Smooth muscle cell (in vitro differentiated cells): ENCODE measurements at regions not wholly inside any gene's neighbourhood (a gene's known extent, or its start where the extent isn't known, plus 50 kb on each side); places are given as distances from the start of the nearest gene placed in this dataset.

Experiments
- DNase-seq: peaks from one replicate; lab custom pipeline; 2025; ENCODE audit not compliant: unreplicated experiment; lab: John Stamatoyannopoulos, UW
- H2AFZ ChIP-seq: fragments of 200-600 bp; sonication (generic); 2 replicates; pipeline ENCODE4 v1.6.0; 2016; ENCODE audit warnings: antibody characterized with exemption, low read depth, mild to moderate bottlenecking
- H3F3A ChIP-seq: fragments of 200-600 bp; sonication (generic); 2 replicates; pipeline ENCODE4 v1.6.0; 2017; ENCODE audit warnings: antibody characterized with exemption, low read depth
- H3K27ac ChIP-seq: fragments of 200-600 bp; sonication (generic); 2 replicates; pipeline ENCODE4 v1.5.1; 2016; ENCODE audit warnings: low read depth, mild to moderate bottlenecking
- H3K27me3 ChIP-seq: fragments of 200-600 bp; sonication (generic); 2 replicates; pipeline ENCODE4 v1.6.1; 2016; ENCODE audit warnings: low read depth, mild to moderate bottlenecking
- H3K36me3 ChIP-seq: fragments of 200-600 bp; sonication (generic); 2 replicates; pipeline ENCODE4 v1.5.1; 2016; ENCODE audit warnings: low read depth
- H3K4me1 ChIP-seq: fragments of 200-600 bp; sonication (generic); 2 replicates; pipeline ENCODE4 v1.5.1; 2016; ENCODE audit warnings: low read depth
- H3K4me2 ChIP-seq: fragments of 200-600 bp; sonication (generic); 2 replicates; pipeline ENCODE4 v1.6.0; 2016; ENCODE audit warnings: mild to moderate bottlenecking
- H3K4me3 ChIP-seq: fragments of 200-600 bp; sonication (generic); 2 replicates; pipeline ENCODE4 v1.5.1; 2016; ENCODE audit warnings: mild to moderate bottlenecking
- H3K79me2 ChIP-seq: fragments of 200-600 bp; sonication (generic); 2 replicates; pipeline ENCODE4 v1.6.0; 2016; ENCODE audit warnings: low read depth, mild to moderate bottlenecking
- H3K9ac ChIP-seq: fragments of 200-600 bp; sonication (generic); 2 replicates; pipeline ENCODE4 v1.6.0; 2016; ENCODE audit warnings: low read depth
- H3K9me3 ChIP-seq: fragments of 200-600 bp; sonication (generic); replicated peaks from 2 replicates; pipeline ENCODE4 v1.5.1; 2016; ENCODE audit warnings: low read depth
- H4K20me1 ChIP-seq: fragments of 200-600 bp; sonication (generic); 2 replicates; pipeline ENCODE4 v1.6.0; 2016; ENCODE audit warnings: low read depth
- WGBS: methylation state at CpG from one replicate; pipeline ENCODE4 v1.1.7; 2016; ENCODE audit warnings: low lambda C conversion rate; 5-methylcytosine and 5-hydroxymethylcytosine counted together
- TF ChIP-seq, protein P1 (sequence below): fragments of 200-600 bp; sonication (generic); IDR thresholded peaks from 2 replicates; pipeline ENCODE4 v1.5.1; 2017; ENCODE audit warnings: borderline replicate concordance, mild to moderate bottlenecking, antibody characterized with exemption; ENCODE audit not compliant: insufficient read depth, poor library complexity, severe bottlenecking

DNA sequence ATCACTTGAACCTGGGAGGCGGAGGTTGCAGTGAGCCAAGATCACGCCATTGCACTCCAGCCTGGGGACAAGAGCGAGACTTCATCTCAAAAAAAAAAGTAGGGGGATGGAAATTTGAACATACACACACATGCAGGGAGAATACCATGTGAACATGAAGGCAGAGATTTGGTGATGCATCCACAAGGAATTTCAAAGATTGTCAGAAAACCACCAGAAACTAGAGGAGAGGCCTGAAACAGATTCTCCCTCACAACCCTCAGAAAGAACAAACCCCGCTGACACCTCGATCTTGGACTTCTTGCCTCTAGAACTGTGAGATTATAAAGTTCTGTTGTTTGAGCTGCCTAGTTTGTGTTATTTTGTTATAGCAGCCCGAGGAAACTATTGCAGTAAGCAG lies 125.5 kb downstream of the GPX5 start:
- 82% methylated on average over 6 of the region's 6 CpGs for WGBS
- H3K27me3 ChIP-seq = no peaks in the 10 kb centered on the region
- no peaks in the 10 kb centered on the region for H3K9me3 ChIP-seq
- H3K79me2 ChIP-seq = no peaks in the 10 kb centered on the region
- H3K4me3 ChIP-seq = no peak overlapping the region
- no peak overlapping the region for H3K4me2 ChIP-seq
- DNase-seq = no peak
- no peak overlapping the region for H3K27ac ChIP-seq
- no peaks in the 10 kb centered on the region for H4K20me1 ChIP-seq
- H3K36me3 ChIP-seq = no peaks in the 10 kb centered on the region
- no peak overlapping the region for H2AFZ ChIP-seq
- peaks cover 8% of the 10 kb centered on the region for H3K4me1 ChIP-seq
- H3F3A ChIP-seq = peaks cover 19% of the 10 kb centered on the region
- TF ChIP-seq, protein P1, sequence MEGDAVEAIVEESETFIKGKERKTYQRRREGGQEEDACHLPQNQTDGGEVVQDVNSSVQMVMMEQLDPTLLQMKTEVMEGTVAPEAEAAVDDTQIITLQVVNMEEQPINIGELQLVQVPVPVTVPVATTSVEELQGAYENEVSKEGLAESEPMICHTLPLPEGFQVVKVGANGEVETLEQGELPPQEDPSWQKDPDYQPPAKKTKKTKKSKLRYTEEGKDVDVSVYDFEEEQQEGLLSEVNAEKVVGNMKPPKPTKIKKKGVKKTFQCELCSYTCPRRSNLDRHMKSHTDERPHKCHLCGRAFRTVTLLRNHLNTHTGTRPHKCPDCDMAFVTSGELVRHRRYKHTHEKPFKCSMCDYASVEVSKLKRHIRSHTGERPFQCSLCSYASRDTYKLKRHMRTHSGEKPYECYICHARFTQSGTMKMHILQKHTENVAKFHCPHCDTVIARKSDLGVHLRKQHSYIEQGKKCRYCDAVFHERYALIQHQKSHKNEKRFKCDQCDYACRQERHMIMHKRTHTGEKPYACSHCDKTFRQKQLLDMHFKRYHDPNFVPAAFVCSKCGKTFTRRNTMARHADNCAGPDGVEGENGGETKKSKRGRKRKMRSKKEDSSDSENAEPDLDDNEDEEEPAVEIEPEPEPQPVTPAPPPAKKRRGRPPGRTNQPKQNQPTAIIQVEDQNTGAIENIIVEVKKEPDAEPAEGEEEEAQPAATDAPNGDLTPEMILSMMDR = no peak
- H3K9ac ChIP-seq = no peak overlapping the region

DNA sequence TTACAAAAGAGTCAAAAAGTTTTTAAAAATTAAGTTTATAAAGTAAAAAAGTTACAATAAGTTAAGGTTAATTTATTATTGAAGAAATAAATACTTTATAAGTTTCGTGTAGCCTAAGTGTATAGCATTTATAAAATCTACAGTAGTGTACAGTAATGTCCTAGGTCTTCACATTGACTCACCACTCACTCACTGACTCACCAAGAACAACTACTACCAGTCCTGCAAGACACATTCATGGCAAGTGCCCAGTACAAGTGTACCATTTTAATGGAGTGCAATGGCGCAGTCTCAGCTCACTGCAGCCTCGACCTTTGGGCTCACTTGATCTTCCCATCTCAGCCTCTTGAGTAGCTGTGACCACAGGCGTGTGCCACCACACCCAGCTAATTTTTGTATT lies 128.2 kb downstream of the GPX5 start:
- TF ChIP-seq, protein P1 = no peak
- H3F3A ChIP-seq = peaks cover 10% of the 10 kb centered on the region
- H3K4me1 ChIP-seq = peaks cover 16% of the 10 kb centered on the region
- H3K27me3 ChIP-seq = no peaks in the 10 kb centered on the region
- no peak overlapping the region for H3K4me3 ChIP-seq
- H2AFZ ChIP-seq = no peak overlapping the region
- H3K27ac ChIP-seq = no peak overlapping the region
- no peak overlapping the region for H3K9ac ChIP-seq
- H3K9me3 ChIP-seq = no peaks in the 10 kb centered on the region
- 95% methylated on average over 4 of the region's 4 CpGs for WGBS
- H3K79me2 ChIP-seq = no peaks in the 10 kb centered on the region
- H3K36me3 ChIP-seq = no peaks in the 10 kb centered on the region
- DNase-seq = no peak
- no peaks in the 10 kb centered on the region for H4K20me1 ChIP-seq
- no peak overlapping the region for H3K4me2 ChIP-seq

DNA sequence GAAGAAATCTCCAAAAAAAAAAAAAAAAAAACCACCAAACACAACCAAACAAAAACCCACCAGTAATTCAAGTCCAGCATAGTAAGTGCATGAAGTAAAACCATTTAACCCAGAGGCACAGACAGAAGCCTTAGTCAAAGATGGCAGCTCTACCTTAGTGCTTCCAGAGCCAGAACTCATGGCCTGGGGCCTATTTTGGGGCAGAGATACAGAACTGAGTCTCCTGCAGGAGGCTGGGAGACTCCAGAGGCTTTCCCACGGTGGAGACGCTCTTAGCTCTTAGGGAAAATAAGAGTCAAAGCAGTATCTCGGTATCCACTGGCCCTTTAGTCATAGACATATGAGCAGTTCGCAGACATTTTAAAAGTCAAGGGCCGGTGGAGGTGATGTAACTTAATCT lies 129.5 kb downstream of the GPX5 start:
- TF ChIP-seq, protein P1 = no peak
- no peaks in the 10 kb centered on the region for H3K36me3 ChIP-seq
- no peaks in the 10 kb centered on the region for H4K20me1 ChIP-seq
- H3K4me2 ChIP-seq = no peak overlapping the region
- peaks cover 9% of the 10 kb centered on the region for H3K4me1 ChIP-seq
- H3K27me3 ChIP-seq = no peaks in the 10 kb centered on the region
- no peak overlapping the region for H3K27ac ChIP-seq
- no peak overlapping the region for H3K4me3 ChIP-seq
- H3K9ac ChIP-seq = no peak overlapping the region
- 79% methylated on average over 5 of the region's 5 CpGs for WGBS
- no peak for DNase-seq
- no peak overlapping the region for H2AFZ ChIP-seq
- H3F3A ChIP-seq = peaks cover 7% of the 10 kb centered on the region
- H3K79me2 ChIP-seq = no peaks in the 10 kb centered on the region
- H3K9me3 ChIP-seq = no peaks in the 10 kb centered on the region

DNA sequence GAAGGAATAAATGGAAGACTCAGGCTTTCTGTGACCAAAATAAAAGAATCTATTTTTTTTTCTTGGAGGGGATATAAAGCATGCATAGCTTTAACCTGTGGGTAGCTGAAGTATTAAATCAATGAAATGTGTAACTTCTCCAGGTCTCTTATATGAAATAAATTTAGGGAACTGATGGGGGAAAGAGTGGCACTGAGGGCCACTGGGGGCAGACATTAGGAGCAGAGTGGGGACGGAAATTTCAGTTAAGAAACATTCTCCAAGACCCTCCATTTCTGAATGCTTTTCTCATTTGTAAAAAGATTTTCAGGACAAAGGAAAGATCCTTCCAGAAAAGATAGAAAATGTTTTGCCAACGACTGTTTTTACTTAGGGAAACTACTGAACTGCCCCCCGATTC lies 131.0 kb downstream of the GPX5 start:
- no peaks in the 10 kb centered on the region for H3K27me3 ChIP-seq
- peak overlapping the region; percentile 31 for H3K9ac ChIP-seq
- no peak overlapping the region for H3K27ac ChIP-seq
- H3K4me2 ChIP-seq = peak overlapping the region; percentile 91
- peak overlapping the region; percentile 94 for H2AFZ ChIP-seq
- peaks cover 7% of the 10 kb centered on the region for H3F3A ChIP-seq
- no peaks in the 10 kb centered on the region for H3K9me3 ChIP-seq
- peak overlapping the region; percentile 76 for H3K4me3 ChIP-seq
- no peaks in the 10 kb centered on the region for H4K20me1 ChIP-seq
- TF ChIP-seq, protein P1 = no peak
- DNase-seq = no peak
- no peaks in the 10 kb centered on the region for H3K79me2 ChIP-seq
- H3K36me3 ChIP-seq = no peaks in the 10 kb centered on the region
- peaks cover 9% of the 10 kb centered on the region for H3K4me1 ChIP-seq
- WGBS = 22% methylated on average over 3 of the region's 3 CpGs
